ENCODE measurements at regions not wholly inside any gene's neighbourhood (a gene's known extent, or its start where the extent isn't known, plus 50 kb on each side); places are given as distances from the start of the nearest gene placed in this dataset.

- no peak for TF ChIP-seq NR2C2 (IDR thresholded peaks at IDR 0.05; ENCODE audit: borderline replicate concordance, control insufficient read depth, insufficient read length, low read depth)
- no peak for TF ChIP-seq ESRRA (IDR thresholded peaks at IDR 0.05; ENCODE audit: low read length)
- TF ChIP-seq REST (IDR thresholded peaks at IDR 0.05; ENCODE audit: low read depth, low read length) = no peak
- no peak for TF ChIP-seq ZBTB4 (CRISPR knock-in tag; IDR thresholded peaks at IDR 0.05)
- TF ChIP-seq NFYB (IDR thresholded peaks at IDR 0.05; ENCODE audit: insufficient read depth, low read depth, low read length) = no peak
- no peak for TF ChIP-seq BCLAF1 (IDR thresholded peaks at IDR 0.05)
- no peak for TF ChIP-seq RBBP5 (conservative IDR thresholded peaks at IDR 0.05)
- peak in 1 of 2 experiments; percentile 98; a peak in 2 of 4 replicates for TF ChIP-seq ETV6 (conservative IDR thresholded peaks at IDR 0.05 in 1 of 2, IDR thresholded peaks at IDR 0.05 in 1 of 2; ENCODE audit: borderline replicate concordance in 1 of 2, low read depth in 1 of 2)
- no peak for TF ChIP-seq SIX5 (IDR thresholded peaks at IDR 0.05; ENCODE audit: low read depth, low read length, severe bottlenecking)
- no peak for TF ChIP-seq TCF7 (IDR thresholded peaks at IDR 0.05; ENCODE audit: borderline replicate concordance)
- TF ChIP-seq ZNF592 (IDR thresholded peaks at IDR 0.05) = no peak
- TF ChIP-seq FOS (IDR thresholded peaks at IDR 0.05; ENCODE audit: borderline replicate concordance, extremely low read depth, insufficient read length) = no peak
- no peak for TF ChIP-seq JUND (IDR thresholded peaks at IDR 0.05; ENCODE audit: low read depth, low read length)
- no peak for TF ChIP-seq BRCA1 (IDR thresholded peaks at IDR 0.05; ENCODE audit: low read depth, low read length)
- no peak for TF ChIP-seq ZZZ3 (IDR thresholded peaks at IDR 0.05; ENCODE audit: control insufficient read depth, insufficient read length, low read depth)
Measured at GRCh38 chr1:199041173-199041914, 402.5 kb downstream of the PTPRC start (continued).
